ENCODE measurements at regions not wholly inside any gene's neighbourhood (a gene's known extent, or its start where the extent isn't known, plus 50 kb on each side); places are given as distances from the start of the nearest gene placed in this dataset.

- no peak for DNase-seq
These were observed 96.3 kb upstream of the WWC1 start for GRCh38 chr5:168195110-168195509.

- no peak for DNase-seq
These were observed 93.1 kb upstream of the WWC1 start for GRCh38 chr5:168198359-168198758.

GRCh38 chr5:168202996-168203395, 88.4 kb upstream of the WWC1 start:
- DNase-seq = no peak

- DNase-seq = no peak
These were observed 87.3 kb upstream of the WWC1 start for GRCh38 chr5:168204165-168204564.

GRCh38 chr5:168207450-168208029, 83.9 kb upstream of the WWC1 start:
- no peak for DNase-seq

- DNase-seq = no peak
These were observed 82.0 kb upstream of the WWC1 start for GRCh38 chr5:168209244-168209995.

GRCh38 chr5:168209997-168210396, 81.4 kb upstream of the WWC1 start:
- DNase-seq = no peak

- DNase-seq = no peak
These were observed 80.2 kb upstream of the WWC1 start for GRCh38 chr5:168211245-168211644.

GRCh38 chr5:168211936-168212335, 79.5 kb upstream of the WWC1 start:
- no peak for DNase-seq

GRCh38 chr5:168214071-168214470, 77.4 kb upstream of the WWC1 start:
- no peak for DNase-seq

GRCh38 chr5:168214886-168215285, 76.6 kb upstream of the WWC1 start:
- no peak for DNase-seq

GRCh38 chr5:168215646-168216045, 75.8 kb upstream of the WWC1 start:
- DNase-seq = no peak

GRCh38 chr5:168216989-168217388, 74.5 kb upstream of the WWC1 start:
- no peak for DNase-seq

GRCh38 chr5:168217497-168217896, 73.9 kb upstream of the WWC1 start:
- DNase-seq = no peak

GRCh38 chr5:168218746-168219145, 72.7 kb upstream of the WWC1 start:
- no peak for DNase-seq

- DNase-seq = peak; percentile 42 to 44
These were observed 71.7 kb upstream of the WWC1 start for GRCh38 chr5:168219515-168220410.

GRCh38 chr5:168224085-168224484, 67.4 kb upstream of the WWC1 start:
- no peak for DNase-seq

GRCh38 chr5:168226012-168226411, 65.4 kb upstream of the WWC1 start:
- DNase-seq = no peak

- DNase-seq = no peak
These were observed 64.4 kb upstream of the WWC1 start for GRCh38 chr5:168227001-168227400.

- DNase-seq = peak in 1 of 2 donors; percentile 18
These were observed 63.4 kb upstream of the WWC1 start for GRCh38 chr5:168227973-168228615.

GRCh38 chr5:168228668-168229067, 62.8 kb upstream of the WWC1 start:
- no peak for DNase-seq

- no peak for DNase-seq
These were observed 57.3 kb upstream of the WWC1 start for GRCh38 chr5:168234133-168234532.

GRCh38 chr5:168238463-168238862, 53.0 kb upstream of the WWC1 start:
- no peak for DNase-seq

All from stimulated activated CD4-positive, alpha-beta T cell treated with anti-CD3 and anti-CD28 coated beads, Interleukin-2, amount 100 ng/mL, for 48 hours (primary cell).